KMS-11 (cell line): ENCODE measurements at regions not wholly inside any gene's neighbourhood (a gene's known extent, or its start where the extent isn't known, plus 50 kb on each side); places are given as distances from the start of the nearest gene placed in this dataset.

ENCODE experiments used
- H2AFZ ChIP-seq: fragments of 200-600 bp; sonication (generic); 2 replicates; pipeline ENCODE4 v1.6.1; 2016; ENCODE audit warnings: antibody characterized with exemption, mixed run types, low read depth
- H3K27ac ChIP-seq: fragments of 200-600 bp; sonication (generic); 2 replicates; pipeline ENCODE4 v1.6.1; 2016; ENCODE audit warnings: mild to moderate bottlenecking, mixed run types
- H3K27me3 ChIP-seq: fragments of 200-600 bp; sonication (generic); 2 replicates; pipeline ENCODE4 v1.6.1; 2017; ENCODE audit warnings: mild to moderate bottlenecking, low read depth, mixed run types, moderate library complexity; ENCODE audit not compliant: insufficient read depth
- H3K36me3 ChIP-seq: fragments of 200-600 bp; sonication (generic); 2 replicates; pipeline ENCODE4 v1.6.1; 2017; ENCODE audit warnings: mild to moderate bottlenecking, mixed run types; ENCODE audit not compliant: insufficient read depth
- H3K4me1 ChIP-seq: fragments of 200-600 bp; sonication (generic); 2 replicates; pipeline ENCODE4 v1.6.1; 2016; ENCODE audit warnings: mild to moderate bottlenecking, low read depth, mixed run types; ENCODE audit not compliant: poor library complexity, severe bottlenecking
- H3K4me2 ChIP-seq: fragments of 200-600 bp; sonication (generic); 2 replicates; pipeline ENCODE4 v1.7.0; 2016; ENCODE audit warnings: mild to moderate bottlenecking, mixed run types
- H3K4me3 ChIP-seq: fragments of 200-600 bp; sonication (generic); IDR thresholded peaks from 2 replicates; pipeline ENCODE4 v1.6.1; 2017; ENCODE audit warnings: low read depth, low read length, mixed read lengths; ENCODE audit not compliant: insufficient read depth
- H3K79me2 ChIP-seq: fragments of 200-600 bp; sonication (generic); 2 replicates; pipeline ENCODE4 v1.6.1; 2016; ENCODE audit warnings: low read depth, mixed run types; ENCODE audit not compliant: insufficient read depth
- H3K9ac ChIP-seq: fragments of 200-600 bp; sonication (generic); 2 replicates; pipeline ENCODE4 v1.6.1; 2016; ENCODE audit warnings: mild to moderate bottlenecking, mixed run types
- H4K20me1 ChIP-seq: fragments of 200-600 bp; sonication (generic); 2 replicates; pipeline ENCODE4 v1.6.1; 2016; ENCODE audit warnings: mild to moderate bottlenecking, mixed run types; ENCODE audit not compliant: insufficient read depth
- TF ChIP-seq, protein P1 (sequence below): fragments of 200-600 bp; sonication (generic); conservative IDR thresholded peaks from 2 replicates; pipeline ENCODE4 v1.6.1; 2017; ENCODE audit warnings: low read depth, mild to moderate bottlenecking, antibody characterized with exemption, low read length, moderate library complexity, mixed read lengths

DNA sequence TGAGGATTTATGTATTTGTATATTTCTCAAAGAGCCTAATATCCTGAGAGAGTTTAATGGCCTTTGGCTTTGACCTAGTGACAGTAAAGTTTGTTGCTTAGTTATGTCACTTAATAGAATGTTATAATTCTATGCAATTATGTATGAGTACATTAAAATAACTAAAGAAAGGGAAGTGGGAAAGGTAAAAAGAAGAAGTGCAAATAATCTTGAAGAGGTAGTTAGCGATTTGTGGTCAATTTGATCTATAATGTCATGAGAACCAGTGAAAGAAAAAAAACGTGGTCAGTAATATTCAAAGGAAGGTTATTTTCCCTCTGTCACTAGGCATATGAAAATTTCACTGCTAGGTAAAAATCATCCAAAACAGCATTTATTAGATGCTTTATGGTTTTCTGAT lies 143.4 kb upstream of the LSM8 start:
- TF ChIP-seq, protein P1, sequence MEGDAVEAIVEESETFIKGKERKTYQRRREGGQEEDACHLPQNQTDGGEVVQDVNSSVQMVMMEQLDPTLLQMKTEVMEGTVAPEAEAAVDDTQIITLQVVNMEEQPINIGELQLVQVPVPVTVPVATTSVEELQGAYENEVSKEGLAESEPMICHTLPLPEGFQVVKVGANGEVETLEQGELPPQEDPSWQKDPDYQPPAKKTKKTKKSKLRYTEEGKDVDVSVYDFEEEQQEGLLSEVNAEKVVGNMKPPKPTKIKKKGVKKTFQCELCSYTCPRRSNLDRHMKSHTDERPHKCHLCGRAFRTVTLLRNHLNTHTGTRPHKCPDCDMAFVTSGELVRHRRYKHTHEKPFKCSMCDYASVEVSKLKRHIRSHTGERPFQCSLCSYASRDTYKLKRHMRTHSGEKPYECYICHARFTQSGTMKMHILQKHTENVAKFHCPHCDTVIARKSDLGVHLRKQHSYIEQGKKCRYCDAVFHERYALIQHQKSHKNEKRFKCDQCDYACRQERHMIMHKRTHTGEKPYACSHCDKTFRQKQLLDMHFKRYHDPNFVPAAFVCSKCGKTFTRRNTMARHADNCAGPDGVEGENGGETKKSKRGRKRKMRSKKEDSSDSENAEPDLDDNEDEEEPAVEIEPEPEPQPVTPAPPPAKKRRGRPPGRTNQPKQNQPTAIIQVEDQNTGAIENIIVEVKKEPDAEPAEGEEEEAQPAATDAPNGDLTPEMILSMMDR = no peak
- Histone ChIP-seq H3K79me2 (no peaks in the 10 kb centered on the region), H3K36me3 (no peaks in the 10 kb centered on the region), H3K27me3 (no peaks in the 10 kb centered on the region), H3K27ac (no peak overlapping the region), H3K4me2 (no peak overlapping the region), H3K9ac (no peak overlapping the region), H4K20me1 (no peaks in the 10 kb centered on the region), H2AFZ (no peak overlapping the region), H3K4me3 (no peak overlapping the region), H3K4me1 (no peaks in the 10 kb centered on the region)

DNA sequence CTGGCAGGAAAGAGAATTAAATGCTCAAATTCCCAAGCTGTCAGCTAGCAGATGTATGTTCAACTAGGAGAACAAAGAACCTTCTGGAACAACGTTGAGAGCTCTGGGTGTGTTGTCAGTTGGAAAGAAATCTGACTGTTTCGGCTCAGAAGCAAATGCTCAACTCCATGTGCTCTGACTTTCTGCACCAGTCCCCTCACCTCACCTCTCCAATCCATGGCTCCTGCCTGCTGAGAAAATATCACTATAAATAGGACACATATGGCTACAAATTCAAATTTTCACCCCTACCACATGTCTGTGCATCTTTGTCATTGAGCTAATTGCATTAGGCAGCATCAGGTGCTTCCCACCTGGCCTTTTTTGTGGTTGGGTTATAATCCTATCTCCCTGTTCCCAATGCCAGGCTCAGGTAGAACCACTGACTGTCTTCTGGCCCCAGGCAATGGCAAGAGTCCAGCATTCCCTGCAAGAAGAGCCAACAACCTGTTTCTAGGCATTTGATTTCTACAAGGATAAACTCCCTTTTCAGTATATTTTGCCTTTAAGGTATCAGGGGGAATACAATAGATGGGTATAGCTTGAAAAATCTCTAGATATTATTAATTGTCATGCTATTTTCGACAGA lies 142.6 kb upstream of the LSM8 start:
- H2AFZ ChIP-seq = no peak overlapping the region
- H3K79me2 ChIP-seq = no peaks in the 10 kb centered on the region
- no peaks in the 10 kb centered on the region for H3K4me1 ChIP-seq
- no peak overlapping the region for H3K27ac ChIP-seq
- H3K4me2 ChIP-seq = no peak overlapping the region
- H3K4me3 ChIP-seq = no peak overlapping the region
- H3K27me3 ChIP-seq = no peaks in the 10 kb centered on the region
- H3K36me3 ChIP-seq = no peaks in the 10 kb centered on the region
- H3K9ac ChIP-seq = no peak overlapping the region
- TF ChIP-seq, protein P1 = no peak
- no peaks in the 10 kb centered on the region for H4K20me1 ChIP-seq

DNA sequence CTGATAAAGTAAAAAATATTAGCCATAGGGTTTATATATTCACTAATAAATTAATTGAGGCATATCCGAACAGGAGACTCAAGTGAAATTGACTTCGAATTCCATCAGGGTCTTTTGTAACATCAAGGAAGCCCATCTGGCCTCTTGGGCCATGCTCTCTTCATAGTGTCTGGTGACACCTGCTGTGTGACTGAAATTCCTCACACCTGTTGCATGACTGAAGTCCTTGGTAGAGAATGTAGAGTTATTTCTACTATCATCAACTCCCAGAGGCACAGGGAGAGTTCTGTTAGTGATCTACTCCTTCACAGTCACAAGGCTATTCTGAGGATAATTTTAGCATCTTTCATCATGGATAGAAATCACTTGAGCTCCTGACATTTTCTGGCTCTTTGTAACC lies 138.3 kb upstream of the LSM8 start:
- Histone ChIP-seq H3K36me3 (no peaks in the 10 kb centered on the region), H3K4me1 (no peaks in the 10 kb centered on the region), H3K27me3 (no peaks in the 10 kb centered on the region), H3K4me2 (no peak overlapping the region), H3K27ac (no peak overlapping the region), H4K20me1 (no peaks in the 10 kb centered on the region), H3K9ac (no peak overlapping the region), H3K4me3 (no peak overlapping the region), H2AFZ (no peak overlapping the region), H3K79me2 (no peaks in the 10 kb centered on the region)
- TF ChIP-seq, protein P1 = no peak

DNA sequence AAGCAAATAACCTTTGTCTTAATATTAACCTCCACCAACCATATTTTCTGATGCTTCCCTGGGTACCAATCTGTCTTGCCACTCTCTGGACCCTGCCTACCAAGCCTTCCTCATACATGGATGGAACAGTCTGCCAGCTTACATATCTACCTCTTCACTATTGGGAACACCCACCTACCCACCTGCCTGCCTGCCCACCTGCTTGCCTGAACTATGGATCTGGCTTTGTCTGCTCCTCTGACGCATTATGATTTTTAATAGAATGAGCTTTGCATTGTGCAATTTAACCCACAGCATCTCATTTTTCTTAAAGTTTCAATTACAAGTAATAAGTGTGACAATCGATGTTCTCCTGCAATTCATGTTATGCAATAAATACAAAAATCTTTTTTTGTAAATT lies 137.9 kb upstream of the LSM8 start:
- Histone ChIP-seq H3K4me1 (no peaks in the 10 kb centered on the region), H3K79me2 (no peaks in the 10 kb centered on the region), H3K9ac (no peak overlapping the region), H2AFZ (no peak overlapping the region), H3K36me3 (no peaks in the 10 kb centered on the region), H3K4me3 (no peak overlapping the region), H3K27ac (no peak overlapping the region), H3K4me2 (no peak overlapping the region), H3K27me3 (no peaks in the 10 kb centered on the region), H4K20me1 (no peaks in the 10 kb centered on the region)
- TF ChIP-seq, protein P1 = no peak
